Colonic mucosa (tissue), 4 donors: ENCODE measurements at regions not wholly inside any gene's neighbourhood (a gene's known extent, or its start where the extent isn't known, plus 50 kb on each side); places are given as distances from the start of the nearest gene placed in this dataset.

Experiments used
- DNase-seq: peaks from one replicate; pipeline ENCODE4 v3.0.0-alpha.2; 2020
- H3K27ac ChIP-seq: fragments of 200-600 bp; one replicate; pipeline ENCODE4 v1.8.0; 2021
- H3K27me3 ChIP-seq: fragments of 200-600 bp; one replicate; pipeline ENCODE4 v1.8.0; 2021
- H3K36me3 ChIP-seq: fragments of 200-600 bp; one replicate; pipeline ENCODE4 v1.8.0; 2021
- H3K4me1 ChIP-seq: fragments of 200-600 bp; one replicate; pipeline ENCODE4 v1.8.0; 2021; ENCODE audit warnings: mild to moderate bottlenecking
- H3K4me3 ChIP-seq: fragments of 200-600 bp; one replicate; pipeline ENCODE4 v1.8.0; 2021
- H3K9ac ChIP-seq, 2 donors: one replicate each; pipeline ENCODE4 v1.7.0; 2013; ENCODE audit warnings: control low read depth in 2 of 2, low read depth in 2 of 2, low read length in 2 of 2
- H3K9me3 ChIP-seq: fragments of 200-600 bp; one replicate; pipeline ENCODE4 v1.8.0; 2021
- intact Hi-C: fragments of 100-400 bp; cut with DNase I; formaldehyde crosslinking; loops from one replicate; pipeline ENCODE4 v1.14.1; 2022
- TF ChIP-seq, protein P1 (sequence below): fragments of 200-600 bp; IDR thresholded peaks from one replicate; pipeline ENCODE4 v1.8.0; 2022; ENCODE audit warnings: antibody characterized with exemption, mild to moderate bottlenecking
- donor health status: healthy.
- donor health status: DM: no; HTN: no; CAD: no.
- donor health status: DM: no; HTN: no; CAD: no.

DNA sequence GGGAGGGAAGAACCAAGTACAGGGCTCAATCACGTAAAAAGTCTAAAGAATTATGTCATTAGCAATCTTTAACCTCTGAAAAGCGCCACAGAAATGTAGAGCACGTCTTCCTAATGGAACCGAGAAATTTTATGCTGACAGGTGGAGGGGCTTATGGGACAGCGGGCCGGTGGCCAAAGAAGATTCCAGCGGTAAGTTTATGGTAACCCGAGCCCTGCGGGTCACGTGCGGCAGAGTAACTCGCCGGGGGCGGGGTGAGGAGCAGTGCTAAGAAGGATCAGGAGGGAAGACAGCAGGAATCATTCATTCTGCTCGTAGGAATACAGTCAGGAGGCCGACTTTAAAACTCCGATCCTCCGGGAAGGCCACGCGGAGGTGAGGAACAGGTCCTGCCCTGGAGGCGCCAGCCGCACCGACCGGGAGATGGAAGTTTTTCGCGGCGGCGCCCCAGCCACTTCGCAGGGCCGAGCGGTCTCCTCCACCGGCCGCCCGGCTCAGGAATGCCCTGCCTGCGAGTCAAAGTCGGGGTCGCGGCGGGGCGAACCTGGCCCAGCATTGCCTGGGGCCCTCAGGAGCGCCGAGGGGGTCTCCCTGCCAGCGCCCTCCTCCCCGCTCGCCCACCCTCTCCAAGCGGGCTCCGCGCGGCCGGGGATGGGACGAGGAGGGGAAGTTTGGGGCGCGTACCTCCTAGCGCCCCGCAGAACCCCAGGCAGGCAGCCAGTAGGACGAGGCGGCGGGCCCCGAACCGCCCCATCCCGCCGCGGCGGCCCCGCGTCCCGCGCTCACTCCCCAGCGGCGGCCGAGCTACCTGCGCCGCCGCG lies 101.8 kb downstream of the ESM1 start:
- Histone ChIP-seq H3K36me3 (no peaks in the 10 kb centered on the region), H3K9ac (peak overlapping the region in 1 of 2 donors; percentile 12), H3K9me3 (no peaks in the 10 kb centered on the region), H3K27ac (no peak overlapping the region), H3K27me3 (peaks cover 29% of the 10 kb centered on the region), H3K4me1 (no peaks in the 10 kb centered on the region), H3K4me3 (peak overlapping the region; percentile 33)
- TF ChIP-seq, protein P1, sequence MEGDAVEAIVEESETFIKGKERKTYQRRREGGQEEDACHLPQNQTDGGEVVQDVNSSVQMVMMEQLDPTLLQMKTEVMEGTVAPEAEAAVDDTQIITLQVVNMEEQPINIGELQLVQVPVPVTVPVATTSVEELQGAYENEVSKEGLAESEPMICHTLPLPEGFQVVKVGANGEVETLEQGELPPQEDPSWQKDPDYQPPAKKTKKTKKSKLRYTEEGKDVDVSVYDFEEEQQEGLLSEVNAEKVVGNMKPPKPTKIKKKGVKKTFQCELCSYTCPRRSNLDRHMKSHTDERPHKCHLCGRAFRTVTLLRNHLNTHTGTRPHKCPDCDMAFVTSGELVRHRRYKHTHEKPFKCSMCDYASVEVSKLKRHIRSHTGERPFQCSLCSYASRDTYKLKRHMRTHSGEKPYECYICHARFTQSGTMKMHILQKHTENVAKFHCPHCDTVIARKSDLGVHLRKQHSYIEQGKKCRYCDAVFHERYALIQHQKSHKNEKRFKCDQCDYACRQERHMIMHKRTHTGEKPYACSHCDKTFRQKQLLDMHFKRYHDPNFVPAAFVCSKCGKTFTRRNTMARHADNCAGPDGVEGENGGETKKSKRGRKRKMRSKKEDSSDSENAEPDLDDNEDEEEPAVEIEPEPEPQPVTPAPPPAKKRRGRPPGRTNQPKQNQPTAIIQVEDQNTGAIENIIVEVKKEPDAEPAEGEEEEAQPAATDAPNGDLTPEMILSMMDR: no peak
- intact Hi-C loops: no loop called here
- peak; percentile 34 for DNase-seq

DNA sequence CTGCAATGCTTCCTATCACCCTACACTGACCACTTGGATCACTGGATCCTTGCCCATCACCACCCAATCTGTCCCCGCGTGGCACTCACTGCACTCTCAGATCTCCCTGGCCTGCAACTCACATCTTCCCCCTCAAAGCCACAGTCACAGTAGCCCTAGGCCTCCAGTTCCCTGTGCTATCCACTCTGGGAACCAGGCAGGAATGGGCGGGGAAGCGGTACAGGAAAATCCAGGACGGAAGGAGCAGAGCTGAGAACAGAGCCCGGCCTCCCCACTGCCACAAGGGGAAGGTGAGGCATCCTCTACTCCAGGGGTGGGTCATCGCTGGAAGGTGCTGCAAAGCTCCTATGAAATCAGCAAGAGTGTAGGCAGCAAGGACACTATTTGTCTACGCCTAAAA lies 102.6 kb downstream of the ESM1 start:
- no peak for DNase-seq
- Histone ChIP-seq H3K36me3 (no peaks in the 10 kb centered on the region), H3K4me1 (no peaks in the 10 kb centered on the region), H3K9ac (no peak overlapping the region), H3K27ac (no peak overlapping the region), H3K4me3 (no peak overlapping the region), H3K27me3 (peaks cover 29% of the 10 kb centered on the region), H3K9me3 (no peaks in the 10 kb centered on the region)
- intact Hi-C loops: no loop called here
- TF ChIP-seq, protein P1: no peak

DNA sequence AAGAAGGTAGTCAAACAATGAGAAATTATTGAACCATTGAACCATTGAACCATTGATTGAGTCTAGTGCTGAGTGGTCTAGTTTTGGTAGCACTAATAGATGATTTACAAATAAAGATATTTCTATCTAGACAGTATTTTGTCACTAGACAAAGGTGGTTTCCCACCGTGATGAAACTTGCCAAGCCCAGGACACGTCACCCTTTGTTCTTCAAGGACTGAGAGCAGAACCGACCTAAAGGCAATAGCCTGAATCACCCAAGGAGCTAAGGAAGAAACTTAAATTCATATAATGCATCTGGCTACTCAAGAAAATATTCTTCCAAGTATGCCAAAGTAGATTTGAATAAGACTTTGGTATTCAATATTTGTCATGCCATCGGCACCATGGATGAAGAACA lies 103.3 kb downstream of the ESM1 start:
- no peak overlapping the region for H3K4me3 ChIP-seq
- peaks cover 29% of the 10 kb centered on the region for H3K27me3 ChIP-seq
- H3K9ac ChIP-seq: no peak overlapping the region
- TF ChIP-seq, protein P1: no peak
- H3K4me1 ChIP-seq: no peaks in the 10 kb centered on the region
- H3K27ac ChIP-seq: no peak overlapping the region
- DNase-seq: no peak
- H3K36me3 ChIP-seq: no peaks in the 10 kb centered on the region
- intact Hi-C loops: no loop called here
- no peaks in the 10 kb centered on the region for H3K9me3 ChIP-seq

- Histone ChIP-seq H3K9me3 (no peaks in the 10 kb centered on the region), H3K4me1 (no peaks in the 10 kb centered on the region), H3K4me3 (no peak overlapping the region), H3K36me3 (no peaks in the 10 kb centered on the region), H3K9ac (no peak overlapping the region), H3K27ac (no peak overlapping the region), H3K27me3 (peaks cover 29% of the 10 kb centered on the region)
- DNase-seq: no peak
- TF ChIP-seq, protein P1: no peak
- intact Hi-C loops: no loop called here
Observed at GRCh38 chr5:54881286-54882005, 103.9 kb downstream of the ESM1 start.

GRCh38 chr5:54876976-54877375 lies 108.4 kb downstream of the ESM1 start:
- intact Hi-C loops: no loop called here

More at GRCh38 chr5:54876976-54877375, 108.4 kb downstream of the ESM1 start:
- no peaks in the 10 kb centered on the region for H3K4me1 ChIP-seq
- H3K27me3 ChIP-seq: no peaks in the 10 kb centered on the region
- no peak overlapping the region for H3K27ac ChIP-seq
- TF ChIP-seq, protein P1: no peak
- DNase-seq: no peak
- no peak overlapping the region for H3K4me3 ChIP-seq
- no peak overlapping the region for H3K9ac ChIP-seq
- H3K36me3 ChIP-seq: no peaks in the 10 kb centered on the region
- no peaks in the 10 kb centered on the region for H3K9me3 ChIP-seq
